PC-3 (cell line): ENCODE measurements at regions not wholly inside any gene's neighbourhood (a gene's known extent, or its start where the extent isn't known, plus 50 kb on each side); places are given as distances from the start of the nearest gene placed in this dataset.

ENCODE experiments used
- ATAC-seq: fragments of 200-7000 bp; cut with Tn5 transposase; 2 replicates; pipeline ENCODE4 v1.9.1; 2020; ENCODE audit warnings: mild to moderate bottlenecking, moderate library complexity
- BruUV-seq: library from RNA; stranded (reverse); fragments of 400-500 nt; replicated peaks from 2 replicates; lab custom pipeline; 2021; lab: Mats Ljungman, UMichigan
- CTCF ChIA-PET: fragments of 300-600 bp; sonication (Branson Sonifier 250); formaldehyde crosslinking; loops from one replicate; lab custom pipeline; 2022; ENCODE audit warnings: antibody characterized with exemption; lab: Charles Lee
- POLR2A ChIA-PET: fragments of 300-600 bp; sonication (Branson Sonifier 250); formaldehyde crosslinking; loops from one replicate; lab custom pipeline; 2022; ENCODE audit warnings: antibody characterized with exemption; ENCODE audit not compliant: unreplicated experiment; lab: Charles Lee
- DNase-seq: peaks from one replicate; pipeline ENCODE4 v3.0.0-alpha.2; 2015
- H2AFZ ChIP-seq: fragments of 300-600 bp; sonication (generic); 2 replicates; pipeline ENCODE4 v1.6.0; 2016; ENCODE audit warnings: antibody characterized with exemption, low read length
- H3F3A ChIP-seq: fragments of 300-600 bp; sonication (generic); one replicate; pipeline ENCODE4 v1.6.0; 2017; ENCODE audit warnings: antibody characterized with exemption, low read length, control low read depth, mild to moderate bottlenecking; ENCODE audit not compliant: unreplicated experiment
- H3K27ac ChIP-seq: fragments of 300-600 bp; sonication (generic); 2 replicates; pipeline ENCODE4 v1.5.1; 2016; ENCODE audit warnings: mild to moderate bottlenecking, low read length
- H3K27me3 ChIP-seq: fragments of 300-600 bp; sonication (generic); 2 replicates; pipeline ENCODE4 v1.6.1; 2016; ENCODE audit warnings: low read length, mixed read lengths
- H3K36me3 ChIP-seq: fragments of 300-600 bp; sonication (generic); 2 replicates; pipeline ENCODE4 v1.6.1; 2016; ENCODE audit warnings: low read depth, mixed run types, low read length, mixed read lengths
- H3K4me1 ChIP-seq: fragments of 300-600 bp; sonication (generic); 2 replicates; pipeline ENCODE4 v1.5.1; 2016; ENCODE audit warnings: low read length; ENCODE audit not compliant: insufficient read depth
- H3K4me2 ChIP-seq: fragments of 300-600 bp; sonication (generic); 2 replicates; pipeline ENCODE4 v1.6.0; 2016; ENCODE audit warnings: low read length
- H3K4me3 ChIP-seq: fragments of 300-600 bp; sonication (generic); 2 replicates; pipeline ENCODE4 v1.5.1; 2016; ENCODE audit warnings: mild to moderate bottlenecking, low read length, mixed read lengths
- H3K79me2 ChIP-seq: fragments of 300-600 bp; sonication (generic); 2 replicates; pipeline ENCODE4 v1.6.1; 2017; ENCODE audit warnings: low read length, mixed read lengths
- H3K9ac ChIP-seq: fragments of 300-600 bp; sonication (generic); 2 replicates; pipeline ENCODE4 v1.6.0; 2016; ENCODE audit warnings: mild to moderate bottlenecking, low read length
- H3K9me2 ChIP-seq: fragments of 300-600 bp; sonication (generic); replicated peaks from 2 replicates; pipeline ENCODE4 v1.6.1; 2016; ENCODE audit warnings: mixed run types, low read length, mixed read lengths
- H3K9me3 ChIP-seq: fragments of 300-600 bp; sonication (generic); 2 replicates; pipeline ENCODE4 v1.6.1; 2016; ENCODE audit warnings: low read length, mixed read lengths
- H4K20me1 ChIP-seq: fragments of 300-600 bp; sonication (generic); 2 replicates; pipeline ENCODE4 v1.6.1; 2016; ENCODE audit warnings: low read length, mixed read lengths
- EZH2 ChIP-seq: fragments of 300-600 bp; sonication (generic); IDR thresholded peaks from one replicate; pipeline ENCODE4 v1.6.1; 2017; ENCODE audit warnings: antibody characterized with exemption, mild to moderate bottlenecking, low read length; ENCODE audit not compliant: unreplicated experiment
- EZH2phosphoT487 ChIP-seq: fragments of 300-600 bp; sonication (generic); IDR thresholded peaks from 2 replicates; pipeline ENCODE4 v1.6.1; 2018; ENCODE audit warnings: mild to moderate bottlenecking, antibody characterized with exemption, low read length, borderline replicate concordance
- intact Hi-C: fragments of 100-400 bp; cut with micrococcal nuclease; formaldehyde crosslinking; loops from 2 replicates; pipeline ENCODE4 v1.9.0; 2023
- TF ChIP-seq, protein P1 (sequence below): fragments of 300-600 bp; sonication (generic); conservative IDR thresholded peaks from 2 replicates; pipeline ENCODE4 v1.5.1; 2017; ENCODE audit warnings: antibody characterized with exemption, low read depth, mild to moderate bottlenecking, low read length

DNA sequence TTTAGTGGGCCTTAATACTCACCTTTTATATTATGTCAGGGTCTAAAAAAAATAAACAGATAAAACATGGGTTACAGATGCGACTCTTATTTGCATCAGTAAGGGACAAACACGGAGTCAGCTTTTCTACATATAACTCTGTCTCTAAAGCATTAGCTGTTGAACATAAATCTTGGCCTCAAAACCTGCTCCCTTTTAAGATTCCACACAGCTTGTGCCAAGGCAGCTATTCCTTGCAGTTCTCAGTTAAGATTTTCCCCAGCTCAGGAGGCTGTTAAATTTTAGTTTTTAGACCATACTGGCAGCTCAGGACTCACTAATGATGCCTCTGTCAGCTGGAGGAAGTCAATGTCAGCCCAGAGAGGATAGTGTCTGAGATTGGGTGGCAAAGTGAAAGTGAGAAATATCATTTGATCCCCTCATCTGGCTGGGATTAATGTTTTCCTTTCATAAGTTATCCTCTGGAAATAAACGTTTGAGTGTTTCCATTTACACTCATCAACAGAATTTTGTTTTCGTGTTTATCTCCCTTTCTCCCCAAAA lies 287.5 kb downstream of the ELAVL2 start:
- H3K4me2 ChIP-seq: no peak overlapping the region
- no TSS peak for BruUV-seq
- CTCF ChIA-PET: no interaction called here

DNA sequence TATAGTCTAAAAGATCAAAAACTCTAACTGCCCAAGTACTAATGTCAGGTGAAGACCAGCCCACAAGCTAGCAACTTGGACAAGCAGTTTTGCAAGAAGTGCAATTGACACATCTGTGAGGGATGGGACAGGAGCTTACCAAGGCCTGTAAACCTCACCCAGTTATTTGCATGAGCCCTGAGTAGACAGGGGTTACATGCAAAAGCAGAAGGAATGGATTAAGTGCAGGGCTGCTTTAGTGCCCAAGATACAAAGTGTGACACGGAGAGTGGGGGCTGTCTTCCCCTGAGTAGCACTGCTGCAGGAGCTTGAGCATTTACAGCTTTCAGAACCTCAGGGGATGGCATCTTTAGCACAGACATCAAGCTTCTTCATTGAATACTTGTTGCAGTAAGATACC lies 286.7 kb downstream of the ELAVL2 start:
- no peaks in the 10 kb centered on the region for H3K27me3 ChIP-seq
- no peak overlapping the region for H3K9ac ChIP-seq
- H3K4me1 ChIP-seq: peaks cover 5% of the 10 kb centered on the region; the same call in 1 of the 2 replicates
- H3F3A ChIP-seq: no peaks in the 10 kb centered on the region
- H3K36me3 ChIP-seq: no peaks in the 10 kb centered on the region
- no peak overlapping the region for H3K4me3 ChIP-seq
- no peaks in the 10 kb centered on the region for H4K20me1 ChIP-seq
- ATAC-seq (no peak), DNase-seq (no peak)
- no peaks in the 10 kb centered on the region for H3K9me3 ChIP-seq
- no peaks in the 10 kb centered on the region for H3K79me2 ChIP-seq
- H3K9me2 ChIP-seq: no peaks in the 10 kb centered on the region
- H2AFZ ChIP-seq: no peak overlapping the region
- CTCF ChIA-PET: no interaction called here
- intact Hi-C loops: no loop called here
- no peak overlapping the region for H3K4me2 ChIP-seq
- H3K27ac ChIP-seq: no peak overlapping the region
- POLR2A ChIA-PET: interaction anchor here (0.5 kb wide), 1 partner anchor 1090 kb away, joined by 3 read pairs; no protein-coding TSS in a partner anchor
- TF ChIP-seq, protein P1, sequence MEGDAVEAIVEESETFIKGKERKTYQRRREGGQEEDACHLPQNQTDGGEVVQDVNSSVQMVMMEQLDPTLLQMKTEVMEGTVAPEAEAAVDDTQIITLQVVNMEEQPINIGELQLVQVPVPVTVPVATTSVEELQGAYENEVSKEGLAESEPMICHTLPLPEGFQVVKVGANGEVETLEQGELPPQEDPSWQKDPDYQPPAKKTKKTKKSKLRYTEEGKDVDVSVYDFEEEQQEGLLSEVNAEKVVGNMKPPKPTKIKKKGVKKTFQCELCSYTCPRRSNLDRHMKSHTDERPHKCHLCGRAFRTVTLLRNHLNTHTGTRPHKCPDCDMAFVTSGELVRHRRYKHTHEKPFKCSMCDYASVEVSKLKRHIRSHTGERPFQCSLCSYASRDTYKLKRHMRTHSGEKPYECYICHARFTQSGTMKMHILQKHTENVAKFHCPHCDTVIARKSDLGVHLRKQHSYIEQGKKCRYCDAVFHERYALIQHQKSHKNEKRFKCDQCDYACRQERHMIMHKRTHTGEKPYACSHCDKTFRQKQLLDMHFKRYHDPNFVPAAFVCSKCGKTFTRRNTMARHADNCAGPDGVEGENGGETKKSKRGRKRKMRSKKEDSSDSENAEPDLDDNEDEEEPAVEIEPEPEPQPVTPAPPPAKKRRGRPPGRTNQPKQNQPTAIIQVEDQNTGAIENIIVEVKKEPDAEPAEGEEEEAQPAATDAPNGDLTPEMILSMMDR: no peak
- no peak for TF ChIP-seq EZH2phosphoT487
- no peak for TF ChIP-seq EZH2
- BruUV-seq: no TSS peak

More for the DNA sequence above, 287.5 kb downstream of the ELAVL2 start:
- Histone ChIP-seq H3K79me2 (no peaks in the 10 kb centered on the region), H3K27ac (no peak overlapping the region), H3K36me3 (no peaks in the 10 kb centered on the region), H3K9ac (no peak overlapping the region), H3K9me3 (no peaks in the 10 kb centered on the region), H3K4me3 (no peak overlapping the region), H3K27me3 (no peaks in the 10 kb centered on the region), H4K20me1 (no peaks in the 10 kb centered on the region), H3K4me1 (peaks cover 5% of the 10 kb centered on the region; the same call in 1 of the 2 replicates), H3K9me2 (no peaks in the 10 kb centered on the region), H2AFZ (no peak overlapping the region), H3F3A (no peaks in the 10 kb centered on the region)
- DNase-seq: no peak
- POLR2A ChIA-PET: interaction anchor here (0.6 to 0.7 kb wide), 2 partner anchors 11 to 877 kb away, joined by 3 read pairs; no protein-coding TSS in a partner anchor
- TF ChIP-seq, protein P1: no peak
- TF ChIP-seq EZH2phosphoT487 (no peak), EZH2 (no peak)
- ATAC-seq: no peak
- intact Hi-C loops: no loop called here

DNA sequence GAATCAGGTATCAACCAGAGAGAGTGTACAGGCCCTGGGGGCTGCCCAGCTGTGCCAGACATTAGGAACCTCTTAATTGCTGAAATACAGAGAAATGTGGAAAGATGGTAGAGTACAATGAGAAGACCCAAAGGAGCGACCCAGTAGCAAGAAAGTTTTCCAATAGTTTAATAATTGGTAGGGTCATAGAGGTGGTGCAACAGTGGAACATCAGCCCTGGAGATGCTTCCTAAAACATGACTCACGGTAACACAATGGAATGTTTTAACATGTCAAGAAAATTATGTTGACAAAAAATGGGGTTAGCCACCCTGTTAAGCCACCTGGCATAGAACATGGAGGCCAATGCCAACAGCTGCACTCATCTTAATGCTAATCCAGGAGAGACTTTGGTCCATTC lies 284.1 kb downstream of the ELAVL2 start:
- no peaks in the 10 kb centered on the region for H3K27me3 ChIP-seq
- no peaks in the 10 kb centered on the region for H3K36me3 ChIP-seq
- H4K20me1 ChIP-seq: no peaks in the 10 kb centered on the region
- no peak overlapping the region for H3K9ac ChIP-seq
- H3K4me1 ChIP-seq: peaks cover 5% of the 10 kb centered on the region; the same call in 1 of the 2 replicates
- no peak overlapping the region for H2AFZ ChIP-seq
- CTCF ChIA-PET: no interaction called here
- no peaks in the 10 kb centered on the region for H3K9me2 ChIP-seq
- DNase-seq: no peak
- ATAC-seq: no peak
- no peaks in the 10 kb centered on the region for H3F3A ChIP-seq
- H3K4me3 ChIP-seq: no peak overlapping the region
- POLR2A ChIA-PET: interaction anchor here (0.5 kb wide), 1 partner anchor 21 kb away, joined by 4 read pairs; no protein-coding TSS in a partner anchor
- no peak for TF ChIP-seq EZH2phosphoT487
- TF ChIP-seq EZH2: no peak
- TF ChIP-seq, protein P1: no peak
- H3K9me3 ChIP-seq: no peaks in the 10 kb centered on the region
- no peak overlapping the region for H3K27ac ChIP-seq
- no TSS peak for BruUV-seq
- intact Hi-C loops: no loop called here
- H3K4me2 ChIP-seq: no peak overlapping the region
- H3K79me2 ChIP-seq: no peaks in the 10 kb centered on the region
